RWPE1 (cell line): ENCODE measurements at regions not wholly inside any gene's neighbourhood (a gene's known extent, or its start where the extent isn't known, plus 50 kb on each side); places are given as distances from the start of the nearest gene placed in this dataset.

Source experiments
- CTCF ChIA-PET: fragments of 350-600 bp; sonication (Branson Sonifier 250); formaldehyde crosslinking; extraction: SDS; loops from one replicate; lab custom pipeline; 2021; lab: Yijun Ruan, JAX
- POLR2A ChIA-PET: fragments of 400-600 bp; formaldehyde crosslinking; extraction: SDS; loops from one replicate; lab custom pipeline; 2020; ENCODE audit warnings: antibody characterized with exemption; ENCODE audit not compliant: low non-redundant PET; lab: Yijun Ruan, JAX
- DNase-seq: peaks from one replicate; pipeline ENCODE4 v3.0.0; 2012; ENCODE audit warnings: low spot score
- H3K27ac ChIP-seq: fragments of 450-650 bp; 2 replicates; pipeline ENCODE4 v1.5.1; 2017
- CTCF ChIP-seq: fragments of 450-650 bp; conservative IDR thresholded peaks from 2 replicates; pipeline ENCODE4 v1.5.1; 2017; ENCODE audit warnings: low read depth, mild to moderate bottlenecking

GRCh38 chr2:45085487-45085886, 76.2 kb upstream of the SIX2 start:
- ChIA-PET CTCF (no interaction called here), POLR2A (no interaction called here)
- TF ChIP-seq CTCF = no peak
- no peak for DNase-seq
- no peak overlapping the region for H3K27ac ChIP-seq

- no peak overlapping the region for H3K27ac ChIP-seq
- TF ChIP-seq CTCF = no peak
- ChIA-PET POLR2A (no interaction called here), CTCF (interaction anchor here (0.6 kb wide), 1 partner anchor 15 kb away, joined by 3 read pairs; no protein-coding TSS in a partner anchor)
- no peak for DNase-seq
Measured at GRCh38 chr2:45084361-45085020, 75.2 kb upstream of the SIX2 start.

GRCh38 chr2:45083175-45083574, 73.9 kb upstream of the SIX2 start:
- ChIA-PET POLR2A (no interaction called here), CTCF (no interaction called here)
- no peak for DNase-seq
- H3K27ac ChIP-seq = no peak overlapping the region
- no peak for TF ChIP-seq CTCF

- H3K27ac ChIP-seq = no peak overlapping the region
- CTCF ChIA-PET = no interaction called here
- DNase-seq = no peak
- TF ChIP-seq CTCF = no peak
- POLR2A ChIA-PET = no interaction called here
Measured at GRCh38 chr2:45074713-45075112, 65.5 kb upstream of the SIX2 start.

- H3K27ac ChIP-seq = no peak overlapping the region
- DNase-seq = no peak
- ChIA-PET POLR2A (no interaction called here), CTCF (interaction anchor here (0.6 kb wide), 1 partner anchor 118 kb away, joined by 3 read pairs; no protein-coding TSS in a partner anchor)
- no peak for TF ChIP-seq CTCF
Measured at GRCh38 chr2:45072862-45073237, 63.6 kb upstream of the SIX2 start.

- no peak for TF ChIP-seq CTCF
- DNase-seq = no peak
- CTCF ChIA-PET = interaction anchor here (0.5 to 0.6 kb wide), 2 partner anchors 117 to 1288 kb away, joined by 3 read pairs; no protein-coding TSS in a partner anchor
- H3K27ac ChIP-seq = no peak overlapping the region
- POLR2A ChIA-PET = no interaction called here
Measured at GRCh38 chr2:45072064-45072861, 63.0 kb upstream of the SIX2 start.
